ENCODE measurements at regions not wholly inside any gene's neighbourhood (a gene's known extent, or its start where the extent isn't known, plus 50 kb on each side); places are given as distances from the start of the nearest gene placed in this dataset.

DNA sequence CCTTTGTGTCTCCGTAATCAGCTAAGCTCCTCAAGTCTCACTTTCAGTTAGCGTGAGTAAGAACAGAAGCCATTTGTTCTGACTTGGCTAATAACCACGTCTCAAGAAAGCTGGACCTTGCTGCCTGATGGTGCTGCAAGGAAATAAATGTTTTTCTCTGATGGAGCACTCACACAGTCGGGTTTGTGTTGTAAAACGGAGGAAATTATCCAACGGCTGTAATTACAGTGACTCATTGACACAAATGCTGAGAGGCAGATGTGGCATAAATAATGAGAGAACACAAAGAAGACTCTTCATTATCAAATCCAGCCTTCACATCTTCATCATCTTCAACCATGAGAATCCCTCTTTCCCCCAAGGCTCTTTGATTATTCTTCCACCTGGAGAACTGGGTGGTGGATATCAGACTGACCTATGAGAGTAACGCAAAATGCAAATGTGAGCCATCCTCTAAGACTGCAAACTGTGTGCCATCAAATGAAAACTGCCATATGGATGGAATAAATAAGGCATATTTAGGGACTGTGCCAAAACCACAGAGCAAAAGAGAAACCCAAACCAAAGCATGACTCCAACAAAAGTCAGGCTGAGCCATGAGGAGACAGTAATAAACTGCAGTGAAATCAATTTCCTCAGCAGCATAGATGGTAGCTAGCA is 252.6 kb downstream of the RND3 start:
- intact Hi-C loops (cut with DNase I): no loop called here
- H3K27me3 ChIP-seq: no peaks in the 10 kb centered on the region
- no peaks in the 10 kb centered on the region for H3K4me1 ChIP-seq (ENCODE audit: insufficient read depth)
- H3K4me3 ChIP-seq: no peak overlapping the region
- TF ChIP-seq EP300 (IDR thresholded peaks at IDR 0.05): no peak
- TF ChIP-seq POLR2A (IDR thresholded peaks at IDR 0.05): no peak
- H3K9me3 ChIP-seq: no peaks in the 10 kb centered on the region
- no peak overlapping the region for H3K27ac ChIP-seq
- no peak for DNase-seq
- H3K36me3 ChIP-seq: no peaks in the 10 kb centered on the region
- 6 to 17% (median 10%) methylated on average over 7 of the region's 7 CpGs for WGBS, 3 donors

DNA sequence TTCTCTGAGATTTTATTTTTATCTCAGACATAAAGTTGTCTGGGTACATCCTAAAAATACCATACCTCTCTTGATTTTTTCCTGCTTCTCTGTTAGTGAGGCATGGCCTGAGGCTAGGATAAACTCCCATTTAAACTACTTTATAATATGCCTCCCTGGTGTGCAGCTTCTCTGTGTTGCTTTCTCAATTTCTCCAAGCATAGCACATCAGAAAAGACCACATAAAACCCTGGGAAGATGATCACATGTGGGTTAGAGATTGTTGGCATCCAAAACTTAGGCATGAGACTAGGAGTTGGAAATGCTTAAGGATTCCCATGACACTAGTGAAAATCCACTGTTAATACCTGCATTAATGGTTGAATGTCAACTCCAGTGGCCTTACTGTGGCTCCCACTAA is 254.6 kb downstream of the RND3 start:
- no peaks in the 10 kb centered on the region for H3K9me3 ChIP-seq
- H3K27me3 ChIP-seq: no peaks in the 10 kb centered on the region
- no peak overlapping the region for H3K27ac ChIP-seq
- no peaks in the 10 kb centered on the region for H3K36me3 ChIP-seq
- H3K4me1 ChIP-seq (ENCODE audit: insufficient read depth): no peaks in the 10 kb centered on the region
- no peak overlapping the region for H3K4me3 ChIP-seq
- intact Hi-C loops (cut with DNase I): no loop called here
- no peak for TF ChIP-seq POLR2A (IDR thresholded peaks at IDR 0.05)
- no peak for TF ChIP-seq EP300 (IDR thresholded peaks at IDR 0.05)
- TF ChIP-seq, protein P1, sequence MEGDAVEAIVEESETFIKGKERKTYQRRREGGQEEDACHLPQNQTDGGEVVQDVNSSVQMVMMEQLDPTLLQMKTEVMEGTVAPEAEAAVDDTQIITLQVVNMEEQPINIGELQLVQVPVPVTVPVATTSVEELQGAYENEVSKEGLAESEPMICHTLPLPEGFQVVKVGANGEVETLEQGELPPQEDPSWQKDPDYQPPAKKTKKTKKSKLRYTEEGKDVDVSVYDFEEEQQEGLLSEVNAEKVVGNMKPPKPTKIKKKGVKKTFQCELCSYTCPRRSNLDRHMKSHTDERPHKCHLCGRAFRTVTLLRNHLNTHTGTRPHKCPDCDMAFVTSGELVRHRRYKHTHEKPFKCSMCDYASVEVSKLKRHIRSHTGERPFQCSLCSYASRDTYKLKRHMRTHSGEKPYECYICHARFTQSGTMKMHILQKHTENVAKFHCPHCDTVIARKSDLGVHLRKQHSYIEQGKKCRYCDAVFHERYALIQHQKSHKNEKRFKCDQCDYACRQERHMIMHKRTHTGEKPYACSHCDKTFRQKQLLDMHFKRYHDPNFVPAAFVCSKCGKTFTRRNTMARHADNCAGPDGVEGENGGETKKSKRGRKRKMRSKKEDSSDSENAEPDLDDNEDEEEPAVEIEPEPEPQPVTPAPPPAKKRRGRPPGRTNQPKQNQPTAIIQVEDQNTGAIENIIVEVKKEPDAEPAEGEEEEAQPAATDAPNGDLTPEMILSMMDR (IDR thresholded peaks at IDR 0.05): no peak
- DNase-seq: no peak

DNA sequence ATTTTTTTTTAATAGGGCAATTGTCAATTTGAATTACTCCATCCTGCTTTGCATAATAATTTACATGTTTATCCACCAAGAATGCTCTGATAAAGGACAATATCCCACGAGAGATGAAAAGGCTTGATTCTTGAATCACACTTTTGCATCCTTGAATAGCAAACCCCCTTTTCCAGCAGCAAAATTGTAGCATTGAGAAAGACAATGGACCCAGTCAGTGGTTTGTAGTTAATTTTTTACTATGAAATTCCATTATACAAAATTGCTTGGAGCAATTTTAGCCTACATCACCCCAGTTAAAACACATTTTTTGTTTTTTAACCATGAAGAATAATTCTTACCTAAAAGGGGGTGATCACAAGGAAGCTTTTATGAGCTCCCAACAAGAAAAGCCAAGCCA is 255.1 kb downstream of the RND3 start:
- WGBS, 3 donors: 85 to 92% (median 86%) methylated on average over 1 of the region's 1 CpG
- TF ChIP-seq EP300 (IDR thresholded peaks at IDR 0.05): no peak
- no peaks in the 10 kb centered on the region for H3K9me3 ChIP-seq
- no peak for DNase-seq
- H3K4me1 ChIP-seq (ENCODE audit: insufficient read depth): no peaks in the 10 kb centered on the region
- no peaks in the 10 kb centered on the region for H3K36me3 ChIP-seq
- no peak overlapping the region for H3K27ac ChIP-seq
- no peaks in the 10 kb centered on the region for H3K27me3 ChIP-seq
- intact Hi-C loops (cut with DNase I): no loop called here
- no peak overlapping the region for H3K4me3 ChIP-seq

DNA sequence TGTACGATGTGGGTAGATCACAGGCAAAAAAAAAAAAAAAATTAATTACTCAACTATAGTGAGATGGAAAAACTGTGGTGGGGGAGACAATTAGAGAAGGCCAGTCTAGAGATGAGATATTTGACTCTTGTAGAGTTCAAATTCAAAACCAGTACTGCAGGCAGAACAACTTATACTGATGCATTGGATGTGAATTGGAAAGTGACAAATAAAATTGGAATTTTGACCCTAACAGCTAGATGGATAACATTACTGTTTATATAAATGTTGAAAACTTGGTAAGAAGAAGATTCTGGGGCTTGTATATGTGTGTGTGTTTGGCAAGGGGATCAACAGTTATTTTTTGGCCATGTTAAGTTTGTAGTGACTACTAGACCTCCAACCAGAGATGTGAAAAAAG is 256.9 kb downstream of the RND3 start:
- H3K27me3 ChIP-seq: no peaks in the 10 kb centered on the region

DNA sequence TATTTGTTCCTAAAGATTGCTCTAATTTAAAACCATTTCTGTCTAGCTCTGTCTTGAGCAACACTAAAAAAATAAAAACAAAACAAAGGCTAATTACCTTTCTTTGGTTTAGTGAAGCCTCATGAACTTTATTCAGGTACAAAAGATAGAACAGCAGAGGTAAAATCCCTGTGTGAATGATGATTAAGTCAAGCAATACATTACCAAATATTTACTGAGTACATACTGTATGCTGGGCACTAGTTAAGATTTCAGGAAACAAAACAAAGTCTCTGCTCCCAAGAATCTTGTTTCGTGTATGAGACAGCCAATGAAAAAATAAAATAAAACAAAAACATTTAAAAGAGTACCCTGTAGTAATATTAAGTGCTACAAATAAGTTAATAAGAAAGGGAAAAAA is 257.5 kb downstream of the RND3 start:
- Histone ChIP-seq H3K27me3 (no peaks in the 10 kb centered on the region), H3K9me3 (no peaks in the 10 kb centered on the region), H3K4me1 (ENCODE audit: insufficient read depth) (no peaks in the 10 kb centered on the region), H3K27ac (no peak overlapping the region), H3K36me3 (no peaks in the 10 kb centered on the region), H3K4me3 (no peak overlapping the region)
- intact Hi-C loops (cut with DNase I): no loop called here
- TF ChIP-seq POLR2A (IDR thresholded peaks at IDR 0.05): no peak
- TF ChIP-seq, protein P1 (IDR thresholded peaks at IDR 0.05): no peak
- no peak for TF ChIP-seq EP300 (IDR thresholded peaks at IDR 0.05)
- 0 to 57% (median 56%) methylated on average over 1 of the region's 1 CpG for WGBS, 3 donors
- DNase-seq: no peak

More for the DNA sequence above, 256.9 kb downstream of the RND3 start:
- Histone ChIP-seq H3K27ac (no peak overlapping the region), H3K9me3 (no peaks in the 10 kb centered on the region), H3K4me1 (ENCODE audit: insufficient read depth) (no peaks in the 10 kb centered on the region), H3K36me3 (no peaks in the 10 kb centered on the region), H3K4me3 (no peak overlapping the region)
- intact Hi-C loops (cut with DNase I): no loop called here
- no peak for DNase-seq
- TF ChIP-seq POLR2A (IDR thresholded peaks at IDR 0.05): no peak
- TF ChIP-seq, protein P1 (IDR thresholded peaks at IDR 0.05): no peak
- no peak for TF ChIP-seq EP300 (IDR thresholded peaks at IDR 0.05)
- 89 to 98% (median 97%) methylated on average over 1 of the region's 1 CpG for WGBS, 3 donors
